ENCODE measurements at regions not wholly inside any gene's neighbourhood (a gene's known extent, or its start where the extent isn't known, plus 50 kb on each side); places are given as distances from the start of the nearest gene placed in this dataset.
A peak's percentile ranks its signal among the peaks of the same experiment; 100 is the strongest.
"Not testable (repeated sequence)": the region's sequence is repeated elsewhere in the genome, so short reads cannot be mapped to it uniquely, and the experiment has no call there.

- H3K27ac ChIP-seq: peak overlapping the region; percentile 49
- peak; percentile 62 for DNase-seq (ENCODE audit: low read depth, low spot score)
Measured at GRCh38 chr18:22711192-22711685, 221.9 kb upstream of the RBBP8 start.

DNA sequence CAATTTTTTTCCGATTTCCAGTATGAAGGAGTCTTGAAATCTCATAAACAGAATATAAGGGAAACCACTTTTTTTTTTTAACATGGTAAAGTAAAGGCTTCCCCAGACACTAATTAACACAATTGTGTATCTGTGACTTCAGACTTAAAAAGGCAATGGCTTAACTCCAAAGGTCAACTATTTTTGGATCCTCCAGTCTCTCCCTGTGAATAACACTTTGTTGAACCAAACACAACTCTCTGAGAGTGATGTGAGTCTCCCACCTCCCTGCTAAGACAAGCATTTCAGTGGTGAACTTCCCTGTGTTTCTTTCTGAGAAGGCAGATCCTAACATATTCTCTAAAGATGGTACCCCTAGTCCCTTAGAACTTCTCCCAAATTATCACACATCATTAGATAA lies 219.6 kb upstream of the RBBP8 start:
- no peak for DNase-seq (ENCODE audit: low read depth, low spot score)
- no peak overlapping the region for H3K27ac ChIP-seq

DNA sequence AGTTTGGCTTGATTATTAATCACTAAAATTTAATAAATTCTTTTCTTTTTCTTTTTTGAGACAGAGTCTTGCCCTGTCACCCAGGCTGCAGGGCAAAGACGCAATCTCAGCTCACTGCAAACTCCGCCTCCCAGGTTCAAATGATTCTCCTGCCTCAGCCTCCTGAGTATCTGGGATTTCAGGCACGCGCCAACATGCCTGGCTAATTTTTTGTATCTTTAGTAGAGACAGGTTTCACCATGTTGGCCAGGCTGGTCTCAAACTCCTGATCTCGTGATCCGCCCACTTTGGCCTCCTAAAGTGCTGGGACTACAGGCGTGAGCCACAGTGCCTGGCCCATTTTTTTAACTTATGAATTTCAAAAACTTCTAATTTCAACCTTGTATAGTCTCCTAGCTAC lies 215.6 kb upstream of the RBBP8 start:
- DNase-seq (ENCODE audit: low read depth, low spot score); H3K27ac ChIP-seq: not testable (repeated sequence)

DNA sequence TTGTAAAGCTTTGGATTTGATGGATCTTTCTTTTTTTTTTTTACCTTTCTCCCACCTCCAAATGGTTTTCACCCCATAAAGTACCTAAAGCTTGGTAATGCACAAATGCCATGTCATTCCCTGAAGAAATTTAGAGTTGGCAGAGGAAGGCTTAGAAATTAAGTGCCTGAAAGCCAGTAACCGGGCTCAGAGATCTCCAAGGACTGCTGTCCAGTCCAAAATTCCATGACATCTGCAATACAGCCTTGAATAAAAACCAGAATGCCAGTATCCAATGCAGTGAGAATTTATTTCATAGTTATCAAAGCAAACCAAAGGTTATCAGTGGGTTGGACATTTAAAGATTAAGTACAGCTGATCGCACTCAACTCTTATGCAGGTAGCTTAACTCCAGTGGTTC lies 209.9 kb upstream of the RBBP8 start:
- no peak overlapping the region for H3K27ac ChIP-seq
- no peak for DNase-seq (ENCODE audit: low read depth, low spot score)

DNA sequence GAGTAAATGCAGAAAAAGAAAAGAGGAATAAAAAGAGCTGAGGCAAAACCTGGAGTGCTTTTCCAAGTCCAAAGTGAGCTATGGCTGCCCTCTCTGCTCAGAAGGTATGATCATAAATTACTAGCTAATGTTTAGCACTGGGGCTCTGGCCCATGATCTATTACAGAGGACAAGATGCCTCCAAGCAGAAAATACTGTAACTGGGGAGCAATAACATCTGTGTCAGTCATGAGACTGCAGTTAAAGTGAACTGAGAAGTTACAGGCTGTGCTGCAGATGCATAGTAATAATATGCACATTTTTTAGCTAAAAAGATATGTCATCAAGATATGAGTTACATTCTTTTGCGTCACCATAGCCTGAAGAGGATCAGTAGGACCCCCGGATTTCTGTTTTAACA lies 209.4 kb upstream of the RBBP8 start:
- DNase-seq (ENCODE audit: low read depth, low spot score): no peak
- H3K27ac ChIP-seq: no peak overlapping the region

DNA sequence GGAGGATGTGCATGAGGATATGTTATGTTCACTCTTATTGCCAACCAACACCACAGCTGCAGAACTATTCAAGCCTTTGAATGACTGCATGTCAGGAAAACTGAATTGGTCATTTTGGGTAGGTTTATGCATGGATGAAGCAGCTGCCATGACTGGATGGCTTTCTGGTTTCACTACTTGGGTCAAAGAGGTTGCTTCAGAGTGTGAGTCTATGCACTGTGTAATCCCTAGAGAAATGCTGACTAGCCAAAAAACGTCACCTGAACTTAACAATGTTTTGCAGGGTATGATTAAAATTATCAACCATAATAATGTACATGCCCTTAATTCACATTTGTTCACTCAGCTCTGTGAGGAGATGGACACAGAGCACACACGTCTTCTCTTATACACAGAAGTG lies 206.7 kb upstream of the RBBP8 start:
- H3K27ac ChIP-seq: no peak overlapping the region
- DNase-seq (ENCODE audit: low read depth, low spot score): no peak

DNA sequence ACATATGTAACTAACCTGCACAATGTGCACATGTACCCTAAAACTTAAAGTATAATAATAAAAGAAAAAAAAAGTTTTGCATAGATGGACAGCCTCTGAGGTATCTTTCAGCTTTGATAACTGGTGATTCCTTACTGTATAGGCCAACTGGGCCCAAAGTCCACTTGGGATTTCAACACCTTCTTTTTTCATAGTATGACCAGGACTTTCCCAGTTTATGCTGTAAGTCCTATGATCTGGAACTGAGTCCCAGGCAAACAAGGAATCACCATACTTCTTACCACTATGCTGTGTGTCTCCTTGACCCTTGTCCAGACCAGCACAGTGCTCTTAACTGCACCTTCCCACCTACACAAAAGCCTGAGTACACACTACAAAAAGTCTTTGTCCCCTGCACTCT lies 205.1 kb upstream of the RBBP8 start:
- DNase-seq (ENCODE audit: low read depth, low spot score): no peak
- no peak overlapping the region for H3K27ac ChIP-seq

DNA sequence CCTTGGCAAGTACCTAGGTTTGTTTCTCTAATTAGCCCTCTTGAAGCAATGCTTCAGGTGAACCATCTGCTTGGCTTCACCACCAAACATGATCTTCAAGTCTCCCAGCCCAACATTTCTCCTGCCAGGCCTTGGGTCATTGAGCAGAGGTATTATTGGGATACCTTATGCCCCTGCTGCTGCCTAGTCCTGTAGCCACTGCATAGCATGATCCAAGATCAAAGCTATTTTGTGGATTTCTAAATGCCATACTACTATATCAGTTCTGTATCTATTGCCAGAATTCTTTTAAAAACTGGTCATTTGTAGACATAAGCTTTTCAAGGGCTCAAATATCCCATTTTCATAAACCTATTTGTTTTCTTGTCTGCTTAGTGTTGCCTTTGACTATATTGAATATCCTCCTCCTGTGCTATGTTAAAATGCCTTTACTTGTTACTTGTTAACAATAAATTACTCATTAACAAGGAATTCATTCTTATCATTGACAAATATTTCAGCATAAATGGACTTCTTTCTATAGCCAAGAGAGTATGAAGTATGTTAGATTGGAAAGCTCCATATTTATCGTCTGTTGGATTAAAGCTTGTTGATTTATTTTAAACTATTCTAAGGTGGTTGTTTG lies 204.5 kb upstream of the RBBP8 start:
- H3K27ac ChIP-seq: no peak overlapping the region
- DNase-seq (ENCODE audit: low read depth, low spot score): no peak

- H3K27ac ChIP-seq: no peak overlapping the region
- no peak for DNase-seq (ENCODE audit: low read depth, low spot score)
Measured at GRCh38 chr18:22731398-22731797, 201.7 kb upstream of the RBBP8 start.

DNA sequence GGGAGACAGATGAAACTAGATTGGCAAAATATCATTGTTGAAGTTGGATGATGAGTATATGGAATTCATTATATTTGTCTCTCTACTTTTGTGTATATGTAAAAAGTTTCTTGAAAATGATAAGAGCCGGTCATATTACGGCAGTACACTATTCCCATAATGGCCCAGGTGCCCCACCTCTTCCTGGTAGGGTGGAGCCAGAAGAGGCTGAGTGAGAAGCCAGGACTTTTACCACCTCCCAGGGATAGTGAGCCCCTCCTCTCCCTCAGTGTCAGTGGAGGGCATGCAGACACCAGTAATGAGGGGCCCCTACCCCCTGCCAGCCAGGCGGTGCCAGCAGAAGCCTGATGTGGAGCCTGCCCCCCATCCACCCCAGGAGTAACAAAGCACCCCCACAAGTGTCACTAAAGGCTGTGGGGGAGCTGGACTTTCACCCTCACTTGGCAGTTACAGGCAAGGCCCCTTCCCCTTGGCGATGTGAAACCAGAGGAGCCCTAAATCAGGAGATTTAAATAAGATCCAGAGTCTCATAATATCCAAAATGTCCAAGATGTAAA lies 198.9 kb upstream of the RBBP8 start:
- DNase-seq (ENCODE audit: low read depth, low spot score): no peak
- H3K27ac ChIP-seq: no peak overlapping the region

DNA sequence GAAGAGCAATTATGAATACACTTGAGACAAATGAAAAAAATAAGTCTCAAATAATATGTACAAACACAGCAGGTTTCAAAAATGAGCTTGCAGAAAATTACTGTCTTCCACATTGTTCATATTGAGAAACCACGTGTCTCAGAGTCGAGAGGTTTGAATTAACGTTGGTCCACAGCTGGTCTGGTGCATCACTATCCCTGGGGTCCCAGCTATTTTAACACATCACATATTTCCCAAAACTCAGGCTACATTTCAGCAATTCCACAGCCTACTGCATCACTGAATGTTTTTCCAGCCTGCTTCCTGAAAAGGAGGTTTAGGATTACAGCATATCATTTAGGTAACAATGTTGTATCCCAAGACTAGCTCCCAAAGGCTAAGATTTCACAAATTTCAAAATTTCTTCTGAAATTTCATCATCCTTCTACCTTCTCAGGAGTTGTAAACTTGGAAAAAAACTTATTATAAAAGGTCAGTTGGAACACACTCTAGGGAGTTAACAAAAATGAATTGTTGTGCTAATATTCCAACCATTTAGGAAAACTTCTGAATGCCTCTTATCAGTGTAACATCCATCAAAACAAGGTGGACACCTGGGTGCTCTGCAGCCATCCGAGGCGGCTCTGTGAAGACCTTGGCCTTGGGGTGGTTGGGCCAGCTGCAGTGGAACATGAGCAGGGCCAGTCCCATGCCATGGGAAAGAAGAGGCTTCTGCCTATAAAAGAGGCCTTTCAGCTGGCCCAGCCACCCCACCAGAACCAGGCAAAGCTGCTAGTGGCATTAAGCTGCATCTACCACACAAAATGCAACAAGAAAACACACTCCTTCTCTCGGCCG lies 198.1 kb upstream of the RBBP8 start:
- no peak for DNase-seq (ENCODE audit: low read depth, low spot score)
- no peak overlapping the region for H3K27ac ChIP-seq

DNA sequence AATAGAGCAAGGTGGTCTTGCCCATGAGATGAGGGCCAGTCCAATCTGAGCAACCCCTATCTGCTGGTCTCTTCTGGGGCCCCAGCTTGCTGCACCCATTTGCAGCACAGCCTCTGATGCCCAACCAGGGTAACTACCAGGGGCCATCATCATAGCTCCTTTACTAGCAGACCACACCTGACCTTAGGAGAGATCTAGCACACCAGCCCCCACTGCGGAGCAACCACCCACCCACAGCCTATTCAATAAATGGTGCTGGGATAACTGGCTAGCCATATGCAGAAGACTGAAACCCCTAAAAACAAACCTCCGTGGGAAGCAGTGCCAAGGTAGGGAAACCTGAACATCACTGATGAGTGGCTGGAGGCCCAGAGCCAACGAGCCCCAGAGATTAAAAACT lies 196.1 kb upstream of the RBBP8 start:
- no peak overlapping the region for H3K27ac ChIP-seq

GRCh38 chr18:22739061-22739642 lies 194.0 kb upstream of the RBBP8 start:
- no peak overlapping the region for H3K27ac ChIP-seq
- DNase-seq (ENCODE audit: low read depth, low spot score): no peak

More for the DNA sequence above, 196.1 kb upstream of the RBBP8 start:
- DNase-seq (ENCODE audit: low read depth, low spot score): no peak

DNA sequence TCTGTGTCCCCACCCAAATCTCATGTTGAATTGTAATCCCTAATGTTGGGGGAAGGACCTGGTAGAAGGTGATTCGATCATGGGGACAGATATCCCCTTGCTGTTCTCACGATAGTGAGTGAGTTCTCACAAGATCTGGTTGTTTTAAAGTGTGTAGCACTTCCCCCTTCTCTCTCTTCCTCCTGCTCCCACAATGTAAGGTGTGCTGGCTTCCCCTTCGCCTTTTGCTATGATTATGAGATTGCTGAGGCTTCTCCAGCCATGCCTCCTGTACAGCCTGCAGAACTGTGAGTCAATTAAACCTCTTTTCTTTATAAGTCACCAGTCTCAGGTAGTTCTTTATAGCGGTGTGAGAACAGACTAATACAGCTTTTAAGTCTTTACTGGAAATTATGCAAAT lies 193.3 kb upstream of the RBBP8 start:
- DNase-seq (ENCODE audit: low read depth, low spot score): no peak
- H3K27ac ChIP-seq: no peak overlapping the region

DNA sequence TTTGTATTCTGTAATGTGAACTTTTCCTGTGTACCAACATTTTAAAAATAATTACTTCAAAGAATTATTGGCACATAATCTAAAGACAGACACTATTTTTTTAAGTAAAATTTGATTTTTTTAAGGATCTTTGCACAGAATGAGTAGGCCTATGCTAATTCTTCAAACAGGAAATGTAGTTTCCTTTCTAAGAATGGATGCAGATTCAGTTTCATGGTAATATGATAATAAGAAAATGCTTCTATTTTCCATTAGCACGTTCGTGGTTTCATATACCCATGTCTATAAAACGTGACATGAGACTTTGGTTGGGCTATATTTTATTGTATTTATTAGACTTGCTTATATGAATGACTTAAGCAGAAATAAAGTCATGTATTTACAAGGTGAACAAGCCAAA lies 191.8 kb upstream of the RBBP8 start:
- DNase-seq (ENCODE audit: low read depth, low spot score): no peak
- no peak overlapping the region for H3K27ac ChIP-seq

DNA sequence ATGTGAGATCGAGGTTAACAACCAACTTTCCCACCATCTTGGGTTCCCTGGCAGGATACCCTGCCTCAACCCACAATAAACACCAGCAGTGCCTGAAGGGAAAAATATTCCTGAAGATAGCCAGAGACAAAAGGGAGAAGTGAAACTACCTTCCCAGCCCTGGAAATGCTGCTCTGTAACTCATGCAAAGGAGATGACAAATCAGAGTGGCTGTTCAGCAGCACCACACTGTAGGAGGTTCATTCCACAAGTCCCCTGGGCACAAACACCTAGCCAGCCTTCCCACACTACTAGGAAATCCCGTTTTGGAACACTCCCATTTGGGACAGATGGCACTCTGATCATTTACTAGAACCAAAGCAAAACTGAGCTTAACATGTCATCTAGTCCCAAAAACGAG lies 190.7 kb upstream of the RBBP8 start:
- DNase-seq (ENCODE audit: low read depth, low spot score): no peak
- H3K27ac ChIP-seq: no peak overlapping the region

DNA sequence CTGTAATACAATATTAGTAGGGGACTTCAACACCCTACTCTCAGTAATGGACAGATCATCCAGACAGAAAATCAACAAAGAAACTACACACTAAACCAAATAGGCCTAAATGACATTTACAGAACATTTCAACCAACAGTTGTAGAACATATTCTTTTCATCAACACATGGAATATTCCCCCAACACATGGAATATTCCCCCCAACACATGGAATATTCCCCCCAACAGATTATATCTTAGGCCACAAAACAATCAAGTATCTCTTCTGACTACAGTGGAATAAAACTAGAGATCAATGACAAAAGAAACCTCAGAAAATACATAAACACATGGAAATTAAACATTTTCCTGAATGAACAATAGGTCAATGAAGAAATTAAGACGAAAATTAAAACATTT lies 187.2 kb upstream of the RBBP8 start:
- DNase-seq (ENCODE audit: low read depth, low spot score): no peak
- no peak overlapping the region for H3K27ac ChIP-seq

GRCh38 chr18:22752014-22752413 lies 181.1 kb upstream of the RBBP8 start:
- no peak overlapping the region for H3K27ac ChIP-seq
- no peak for DNase-seq (ENCODE audit: low read depth, low spot score)

GRCh38 chr18:22753130-22753831 lies 179.8 kb upstream of the RBBP8 start:
- H3K27ac ChIP-seq: no peak overlapping the region
- DNase-seq (ENCODE audit: low read depth, low spot score): no peak

DNA sequence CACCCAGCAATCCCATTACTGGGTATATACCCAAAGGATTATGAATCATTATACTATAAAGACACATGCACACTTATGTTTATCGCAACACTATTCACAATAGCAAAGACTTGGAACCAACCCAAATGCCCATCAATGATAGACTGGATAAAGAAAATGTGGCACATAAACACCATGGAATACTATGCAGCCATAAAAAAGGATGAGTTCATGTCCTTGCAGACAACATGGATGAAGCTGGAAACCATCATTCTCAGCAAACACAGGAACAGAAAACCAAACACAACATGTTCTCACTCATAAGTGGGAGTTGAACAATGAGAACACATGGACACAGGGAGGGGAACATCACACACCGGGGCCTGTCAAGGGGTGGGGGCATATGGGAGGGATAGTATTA lies 169.1 kb upstream of the RBBP8 start:
- not testable (repeated sequence) for DNase-seq (ENCODE audit: low read depth, low spot score); H3K27ac ChIP-seq

GRCh38 chr18:22765896-22766295 lies 167.2 kb upstream of the RBBP8 start:
- H3K27ac ChIP-seq: no peak overlapping the region
- no peak for DNase-seq (ENCODE audit: low read depth, low spot score)

Data from epithelial cell of prostate (primary cell).